ENCODE measurements at regions not wholly inside any gene's neighbourhood (a gene's known extent, or its start where the extent isn't known, plus 50 kb on each side); places are given as distances from the start of the nearest gene placed in this dataset.

GRCh38 chr6:18746727-18747126 is 359.6 kb downstream of the RNF144B start:
- no peaks in the 10 kb centered on the region for H3K27me3 ChIP-seq (ENCODE audit: insufficient read depth, low read length)
- H3K9ac ChIP-seq (ENCODE audit: low read length) = no peak overlapping the region
- H3K9me2 ChIP-seq (ENCODE audit: low read depth, low read length) = no peaks in the 10 kb centered on the region
- no peak overlapping the region for H2AFZ ChIP-seq (ENCODE audit: low read length)
- no peaks in the 10 kb centered on the region for H3K9me3 ChIP-seq (ENCODE audit: low read length)
- H3F3A ChIP-seq (ENCODE audit: insufficient read depth, low read length) = no peaks in the 10 kb centered on the region
- no peak overlapping the region for H3K4me3 ChIP-seq (ENCODE audit: low read depth, low read length, poor library complexity, severe bottlenecking)
- no peak overlapping the region for H3K4me2 ChIP-seq (ENCODE audit: low read length)
- H3K79me2 ChIP-seq (ENCODE audit: insufficient read depth, low read length) = no peaks in the 10 kb centered on the region
- H3K4me1 ChIP-seq (ENCODE audit: insufficient read depth, low read length, severe bottlenecking) = no peaks in the 10 kb centered on the region
- H4K20me1 ChIP-seq (ENCODE audit: insufficient read depth, low read length) = no peaks in the 10 kb centered on the region
- H3K36me3 ChIP-seq (ENCODE audit: insufficient read depth, low read length) = no peaks in the 10 kb centered on the region
- no peak overlapping the region for H3K27ac ChIP-seq (ENCODE audit: low read depth, low read length, poor library complexity, severe bottlenecking)
- no peak for TF ChIP-seq CTCF (IDR thresholded peaks at IDR 0.05; ENCODE audit: low read length)
- TF ChIP-seq EZH2 (IDR thresholded peaks at IDR 0.05; ENCODE audit: borderline replicate concordance, low read length) = no peak

- Histone ChIP-seq H4K20me1 (ENCODE audit: insufficient read depth, low read length) (no peaks in the 10 kb centered on the region), H3K4me1 (ENCODE audit: insufficient read depth, low read length, severe bottlenecking) (no peaks in the 10 kb centered on the region), H3F3A (ENCODE audit: insufficient read depth, low read length) (no peaks in the 10 kb centered on the region), H3K27me3 (ENCODE audit: insufficient read depth, low read length) (no peaks in the 10 kb centered on the region), H3K36me3 (ENCODE audit: insufficient read depth, low read length) (no peaks in the 10 kb centered on the region), H2AFZ (ENCODE audit: low read length) (no peak overlapping the region), H3K79me2 (ENCODE audit: insufficient read depth, low read length) (no peaks in the 10 kb centered on the region), H3K9ac (ENCODE audit: low read length) (no peak overlapping the region), H3K27ac (ENCODE audit: low read depth, low read length, poor library complexity, severe bottlenecking) (no peak overlapping the region), H3K9me3 (ENCODE audit: low read length) (no peaks in the 10 kb centered on the region), H3K4me3 (ENCODE audit: low read depth, low read length, poor library complexity, severe bottlenecking) (no peak overlapping the region), H3K9me2 (ENCODE audit: low read depth, low read length) (no peaks in the 10 kb centered on the region), H3K4me2 (ENCODE audit: low read length) (no peak overlapping the region)
- TF ChIP-seq CTCF (IDR thresholded peaks at IDR 0.05; ENCODE audit: low read length) = no peak
- no peak for TF ChIP-seq EZH2 (IDR thresholded peaks at IDR 0.05; ENCODE audit: borderline replicate concordance, low read length)
Observed at GRCh38 chr6:18748314-18748713, 361.2 kb downstream of the RNF144B start.

- Histone ChIP-seq H4K20me1 (ENCODE audit: insufficient read depth, low read length) (no peaks in the 10 kb centered on the region), H2AFZ (ENCODE audit: low read length) (no peak overlapping the region), H3K9me2 (ENCODE audit: low read depth, low read length) (no peaks in the 10 kb centered on the region), H3K9me3 (ENCODE audit: low read length) (no peaks in the 10 kb centered on the region), H3K4me3 (ENCODE audit: low read depth, low read length, poor library complexity, severe bottlenecking) (no peak overlapping the region), H3K9ac (ENCODE audit: low read length) (no peak overlapping the region), H3K4me1 (ENCODE audit: insufficient read depth, low read length, severe bottlenecking) (no peaks in the 10 kb centered on the region), H3K4me2 (ENCODE audit: low read length) (no peak overlapping the region), H3K27me3 (ENCODE audit: insufficient read depth, low read length) (0 out of 2 replicates have a peak, but pooled peaks cover 5% of the 10 kb centered on the region), H3K79me2 (ENCODE audit: insufficient read depth, low read length) (no peaks in the 10 kb centered on the region), H3K27ac (ENCODE audit: low read depth, low read length, poor library complexity, severe bottlenecking) (no peak overlapping the region), H3K36me3 (ENCODE audit: insufficient read depth, low read length) (no peaks in the 10 kb centered on the region), H3F3A (ENCODE audit: insufficient read depth, low read length) (no peaks in the 10 kb centered on the region)
- TF ChIP-seq CTCF (IDR thresholded peaks at IDR 0.05; ENCODE audit: low read length) = no peak
- TF ChIP-seq EZH2 (IDR thresholded peaks at IDR 0.05; ENCODE audit: borderline replicate concordance, low read length) = no peak
Observed at GRCh38 chr6:18752278-18753068, 365.3 kb downstream of the RNF144B start.

All from OCI-LY1 (cell line).